ENCODE measurements at regions not wholly inside any gene's neighbourhood (a gene's known extent, or its start where the extent isn't known, plus 50 kb on each side); places are given as distances from the start of the nearest gene placed in this dataset.

- no peak overlapping the region for H3K27ac ChIP-seq (ENCODE audit: low read depth, low read length)
- no peak overlapping the region for H3K4me3 ChIP-seq (ENCODE audit: low read length)
- H3K4me1 ChIP-seq (ENCODE audit: control insufficient read depth in 2 of 2, insufficient read depth in 2 of 2, low read length in 2 of 2): no peaks in the 10 kb centered on the region
- no peaks in the 10 kb centered on the region for H3K36me3 ChIP-seq (ENCODE audit: control insufficient read depth in 2 of 3, insufficient read depth in 3 of 3, low read length in 3 of 3)
- no peaks in the 10 kb centered on the region for H3K36me3 Mint-ChIP-seq
- ChIA-PET CTCF (no interaction called here), POLR2A (no interaction called here)
- no peak overlapping the region for H3K27ac Mint-ChIP-seq
- H3K27me3 ChIP-seq (ENCODE audit: control insufficient read depth in 2 of 2, insufficient read depth in 2 of 2, low read length in 2 of 2): no peaks in the 10 kb centered on the region
- no peaks in the 10 kb centered on the region for H3K27me3 Mint-ChIP-seq
- no peak for ATAC-seq
- H3K9me3 Mint-ChIP-seq: peaks cover 0 to 17% (median 4%) of the 10 kb centered on the region in 11 donors
- no peaks in the 10 kb centered on the region for H3K4me1 Mint-ChIP-seq
- no peaks in the 10 kb centered on the region for H3K9me3 ChIP-seq (ENCODE audit: control insufficient read depth in 2 of 3, low read length in 3 of 3)
- DNase-seq: no peak
- intact Hi-C loops (cut with micrococcal nuclease): no loop called here
- H3K4me3 Mint-ChIP-seq: no peak overlapping the region
These were observed 765.2 kb upstream of the POU3F3 start for GRCh38 chr2:104088745-104089144.

GRCh38 chr2:104090407-104090806 is 763.5 kb upstream of the POU3F3 start:
- Mint-ChIP-seq H3K4me1 (no peaks in the 10 kb centered on the region), H3K4me3 (no peak overlapping the region), H3K9me3 (peaks cover 0 to 22% (median 2%) of the 10 kb centered on the region in 11 donors)

GRCh38 chr2:104091894-104092293 is 762.0 kb upstream of the POU3F3 start:
- H3K4me1 Mint-ChIP-seq: no peaks in the 10 kb centered on the region
- DNase-seq (no peak), ATAC-seq (no peak)
- no peaks in the 10 kb centered on the region for H3K4me1 ChIP-seq (ENCODE audit: control insufficient read depth in 2 of 2, insufficient read depth in 2 of 2, low read length in 2 of 2)
- no peaks in the 10 kb centered on the region for H3K9me3 ChIP-seq (ENCODE audit: control insufficient read depth in 2 of 3, low read length in 3 of 3)
- intact Hi-C loops (cut with micrococcal nuclease): no loop called here
- no peaks in the 10 kb centered on the region for H3K27me3 ChIP-seq (ENCODE audit: control insufficient read depth in 2 of 2, insufficient read depth in 2 of 2, low read length in 2 of 2)
- H3K27ac ChIP-seq (ENCODE audit: low read depth, low read length): no peak overlapping the region
- ChIA-PET POLR2A (no interaction called here), CTCF (no interaction called here)
- H3K4me3 Mint-ChIP-seq: no peak overlapping the region
- H3K27me3 Mint-ChIP-seq: no peaks in the 10 kb centered on the region
- H3K36me3 Mint-ChIP-seq: no peaks in the 10 kb centered on the region
- H3K9me3 Mint-ChIP-seq: peaks cover 0 to 22% (median 2%) of the 10 kb centered on the region in 11 donors
- no peak overlapping the region for H3K4me3 ChIP-seq (ENCODE audit: low read length)
- no peak overlapping the region for H3K27ac Mint-ChIP-seq
- H3K36me3 ChIP-seq (ENCODE audit: control insufficient read depth in 2 of 3, insufficient read depth in 3 of 3, low read length in 3 of 3): no peaks in the 10 kb centered on the region

More at GRCh38 chr2:104090407-104090806, 763.5 kb upstream of the POU3F3 start:
- Mint-ChIP-seq H3K27me3 (no peaks in the 10 kb centered on the region), H3K27ac (no peak overlapping the region), H3K36me3 (no peaks in the 10 kb centered on the region)
- no peak for ATAC-seq
- H3K9me3 ChIP-seq (ENCODE audit: control insufficient read depth in 2 of 3, low read length in 3 of 3): no peaks in the 10 kb centered on the region
- POLR2A ChIA-PET: no interaction called here
- H3K27me3 ChIP-seq (ENCODE audit: control insufficient read depth in 2 of 2, insufficient read depth in 2 of 2, low read length in 2 of 2): no peaks in the 10 kb centered on the region
- intact Hi-C loops (cut with micrococcal nuclease): no loop called here
- H3K4me3 ChIP-seq (ENCODE audit: low read length): no peak overlapping the region
- DNase-seq: no peak
- no peaks in the 10 kb centered on the region for H3K36me3 ChIP-seq (ENCODE audit: control insufficient read depth in 2 of 3, insufficient read depth in 3 of 3, low read length in 3 of 3)
- H3K27ac ChIP-seq (ENCODE audit: low read depth, low read length): no peak overlapping the region
- no peaks in the 10 kb centered on the region for H3K4me1 ChIP-seq (ENCODE audit: control insufficient read depth in 2 of 2, insufficient read depth in 2 of 2, low read length in 2 of 2)
- CTCF ChIA-PET: no interaction called here

GRCh38 chr2:104092886-104093285 is 761.0 kb upstream of the POU3F3 start:
- no peaks in the 10 kb centered on the region for H3K4me1 ChIP-seq (ENCODE audit: control insufficient read depth in 2 of 2, insufficient read depth in 2 of 2, low read length in 2 of 2)
- ATAC-seq (no peak), DNase-seq (no peak)
- intact Hi-C loops (cut with micrococcal nuclease): no loop called here
- Mint-ChIP-seq H3K27me3 (no peaks in the 10 kb centered on the region), H3K9me3 (peaks cover 0 to 13% (median 3%) of the 10 kb centered on the region in 11 donors), H3K4me1 (no peaks in the 10 kb centered on the region), H3K27ac (no peak overlapping the region), H3K4me3 (no peak overlapping the region), H3K36me3 (no peaks in the 10 kb centered on the region)
- no peaks in the 10 kb centered on the region for H3K36me3 ChIP-seq (ENCODE audit: control insufficient read depth in 2 of 3, insufficient read depth in 3 of 3, low read length in 3 of 3)
- H3K9me3 ChIP-seq (ENCODE audit: control insufficient read depth in 2 of 3, low read length in 3 of 3): no peaks in the 10 kb centered on the region
- POLR2A ChIA-PET: no interaction called here
- no peak overlapping the region for H3K4me3 ChIP-seq (ENCODE audit: low read length)
- H3K27ac ChIP-seq (ENCODE audit: low read depth, low read length): no peak overlapping the region
- CTCF ChIA-PET: no interaction called here
- no peaks in the 10 kb centered on the region for H3K27me3 ChIP-seq (ENCODE audit: control insufficient read depth in 2 of 2, insufficient read depth in 2 of 2, low read length in 2 of 2)

- no peaks in the 10 kb centered on the region for H3K36me3 Mint-ChIP-seq
- no peaks in the 10 kb centered on the region for H3K27me3 ChIP-seq (ENCODE audit: control insufficient read depth in 2 of 2, insufficient read depth in 2 of 2, low read length in 2 of 2)
- no peaks in the 10 kb centered on the region for H3K9me3 ChIP-seq (ENCODE audit: control insufficient read depth in 2 of 3, low read length in 3 of 3)
- H3K4me1 ChIP-seq (ENCODE audit: control insufficient read depth in 2 of 2, insufficient read depth in 2 of 2, low read length in 2 of 2): no peaks in the 10 kb centered on the region
- POLR2A ChIA-PET: no interaction called here
- H3K4me3 Mint-ChIP-seq: no peak overlapping the region
- H3K4me3 ChIP-seq (ENCODE audit: low read length): no peak overlapping the region
- intact Hi-C loops (cut with micrococcal nuclease): no loop called here
- no peaks in the 10 kb centered on the region for H3K4me1 Mint-ChIP-seq
- no peak overlapping the region for H3K27ac Mint-ChIP-seq
- H3K36me3 ChIP-seq (ENCODE audit: control insufficient read depth in 2 of 3, insufficient read depth in 3 of 3, low read length in 3 of 3): no peaks in the 10 kb centered on the region
- DNase-seq (no peak), ATAC-seq (no peak)
- no peak overlapping the region for H3K27ac ChIP-seq (ENCODE audit: low read depth, low read length)
- H3K27me3 Mint-ChIP-seq: peaks cover 0 to 3% (median 0%) of the 10 kb centered on the region in 5 donors
- CTCF ChIA-PET: no interaction called here
- H3K9me3 Mint-ChIP-seq: peaks cover 0 to 10% (median 4%) of the 10 kb centered on the region in 11 donors
These were observed 751.3 kb upstream of the POU3F3 start for GRCh38 chr2:104102615-104103014.

GRCh38 chr2:104109356-104109755 is 744.6 kb upstream of the POU3F3 start:
- Histone ChIP-seq H3K27ac (ENCODE audit: low read depth, low read length) (no peak overlapping the region), H3K4me3 (ENCODE audit: low read length) (no peak overlapping the region), H3K4me1 (ENCODE audit: control insufficient read depth in 2 of 2, insufficient read depth in 2 of 2, low read length in 2 of 2) (no peaks in the 10 kb centered on the region), H3K27me3 (ENCODE audit: control insufficient read depth in 2 of 2, insufficient read depth in 2 of 2, low read length in 2 of 2) (no peaks in the 10 kb centered on the region), H3K36me3 (ENCODE audit: control insufficient read depth in 2 of 3, insufficient read depth in 3 of 3, low read length in 3 of 3) (no peaks in the 10 kb centered on the region), H3K9me3 (ENCODE audit: control insufficient read depth in 2 of 3, low read length in 3 of 3) (no peaks in the 10 kb centered on the region)
- Mint-ChIP-seq H3K9me3 (peaks cover 0 to 11% (median 0%) of the 10 kb centered on the region in 11 donors), H3K4me1 (no peaks in the 10 kb centered on the region), H3K4me3 (no peak overlapping the region), H3K27ac (no peak overlapping the region), H3K27me3 (no peaks in the 10 kb centered on the region), H3K36me3 (no peaks in the 10 kb centered on the region)
- ChIA-PET POLR2A (interaction anchor here (0.6 kb wide), 1 partner anchor 12 kb away, joined by 5 read pairs; no protein-coding TSS in a partner anchor), CTCF (no interaction called here)
- ATAC-seq (no peak), DNase-seq (no peak)
- intact Hi-C loops (cut with micrococcal nuclease): no loop called here

GRCh38 chr2:104118889-104119288 is 735.0 kb upstream of the POU3F3 start:
- H3K27ac Mint-ChIP-seq: no peak overlapping the region
- ATAC-seq: no peak
- H3K4me3 Mint-ChIP-seq: no peak overlapping the region

More at GRCh38 chr2:104118889-104119288, 735.0 kb upstream of the POU3F3 start:
- no peaks in the 10 kb centered on the region for H3K36me3 Mint-ChIP-seq
- ChIA-PET CTCF (no interaction called here), POLR2A (no interaction called here)
- Histone ChIP-seq H3K27ac (ENCODE audit: low read depth, low read length) (no peak overlapping the region), H3K4me1 (ENCODE audit: control insufficient read depth in 2 of 2, insufficient read depth in 2 of 2, low read length in 2 of 2) (no peaks in the 10 kb centered on the region), H3K9me3 (ENCODE audit: control insufficient read depth in 2 of 3, low read length in 3 of 3) (no peaks in the 10 kb centered on the region), H3K27me3 (ENCODE audit: control insufficient read depth in 2 of 2, insufficient read depth in 2 of 2, low read length in 2 of 2) (no peaks in the 10 kb centered on the region), H3K36me3 (ENCODE audit: control insufficient read depth in 2 of 3, insufficient read depth in 3 of 3, low read length in 3 of 3) (no peaks in the 10 kb centered on the region), H3K4me3 (ENCODE audit: low read length) (no peak overlapping the region)
- no peaks in the 10 kb centered on the region for H3K4me1 Mint-ChIP-seq
- H3K27me3 Mint-ChIP-seq: peaks cover 0 to under 1% (median 0%) of the 10 kb centered on the region in 5 donors
- DNase-seq: no peak
- peaks cover 0 to 6% (median 0%) of the 10 kb centered on the region in 11 donors for H3K9me3 Mint-ChIP-seq
- intact Hi-C loops (cut with micrococcal nuclease): no loop called here

Data from naive thymus-derived CD4-positive, alpha-beta T cell (primary cell).